ENCODE measurements at regions not wholly inside any gene's neighbourhood (a gene's known extent, or its start where the extent isn't known, plus 50 kb on each side); places are given as distances from the start of the nearest gene placed in this dataset.

- TF ChIP-seq SCRT2 (tag by site-specific recombination; IDR thresholded peaks at IDR 0.05) (no peak), ZNF280C (tag by site-specific recombination; IDR thresholded peaks at IDR 0.05) (no peak), CTCF (tag by site-specific recombination; IDR thresholded peaks at IDR 0.05) (no peak), ZBTB44 (tag by site-specific recombination; IDR thresholded peaks at IDR 0.05) (no peak), ZNF280D (tag by site-specific recombination; IDR thresholded peaks at IDR 0.05) (no peak), PATZ1 (tag by site-specific recombination; IDR thresholded peaks at IDR 0.05) (no peak), ZNF341 (tag by site-specific recombination; IDR thresholded peaks at IDR 0.05; ENCODE audit: low read depth) (no peak), ZNF621 (tag by site-specific recombination; IDR thresholded peaks at IDR 0.05) (no peak), KLF9 (tag by site-specific recombination; IDR thresholded peaks at IDR 0.05; ENCODE audit: low read depth) (no peak), ZNF239 (tag by site-specific recombination; IDR thresholded peaks at IDR 0.05) (no peak), ZNF133 (tag by site-specific recombination; IDR thresholded peaks at IDR 0.05) (no peak), ZNF2 (tag by site-specific recombination; IDR thresholded peaks at IDR 0.05) (no peak), IKZF3 (tag by site-specific recombination; IDR thresholded peaks at IDR 0.05) (no peak), ZNF248 (tag by site-specific recombination; IDR thresholded peaks at IDR 0.05) (no peak)
Measured at GRCh38 chr15:96553931-96554330, 223.4 kb downstream of the NR2F2 start.

Data from HEK293 (cell line).